ENCODE measurements at regions not wholly inside any gene's neighbourhood (a gene's known extent, or its start where the extent isn't known, plus 50 kb on each side); places are given as distances from the start of the nearest gene placed in this dataset.

GRCh38 chr16:17939122-17939536, 397.4 kb downstream of the NPIPA8 start:
- TF ChIP-seq CTCF (IDR thresholded peaks at IDR 0.05) = no peak
- Histone ChIP-seq H3K27ac (no peak overlapping the region), H3K27me3 (peaks cover 0 to 4% of the 10 kb centered on the region in 2 donors), H3K36me3 (no peaks in the 10 kb centered on the region), H3K4me3 (no peak overlapping the region), H3K9me3 (no peaks in the 10 kb centered on the region), H3K4me1 (no peaks in the 10 kb centered on the region)
- intact Hi-C loops (cut with DNase I) = no loop called here
- no peak for DNase-seq
- no peak for ATAC-seq

GRCh38 chr16:17938546-17938945, 398.0 kb downstream of the NPIPA8 start:
- intact Hi-C loops (cut with DNase I) = no loop called here
- Histone ChIP-seq H3K36me3 (no peaks in the 10 kb centered on the region), H3K9me3 (no peaks in the 10 kb centered on the region), H3K27ac (no peak overlapping the region), H3K4me1 (no peaks in the 10 kb centered on the region), H3K4me3 (no peak overlapping the region), H3K27me3 (peaks cover 0 to 4% of the 10 kb centered on the region in 2 donors)
- no peak for ATAC-seq
- TF ChIP-seq CTCF (IDR thresholded peaks at IDR 0.05) = no peak
- DNase-seq = no peak

- ATAC-seq (no peak), DNase-seq (no peak)
- intact Hi-C loops (cut with DNase I) = no loop called here
- no peak overlapping the region for H3K4me3 ChIP-seq
- no peaks in the 10 kb centered on the region for H3K9me3 ChIP-seq
- H3K36me3 ChIP-seq = no peaks in the 10 kb centered on the region
- no peaks in the 10 kb centered on the region for H3K4me1 ChIP-seq
- no peak overlapping the region for H3K27ac ChIP-seq
- TF ChIP-seq CTCF (IDR thresholded peaks at IDR 0.05) = no peak
- peaks cover 0 to 3% of the 10 kb centered on the region in 2 donors for H3K27me3 ChIP-seq
Observed at GRCh38 chr16:17936766-17937402, 399.7 kb downstream of the NPIPA8 start.

- no peak for DNase-seq
- Histone ChIP-seq H3K4me1 (no peaks in the 10 kb centered on the region), H3K9me3 (no peaks in the 10 kb centered on the region), H3K36me3 (no peaks in the 10 kb centered on the region), H3K27ac (no peak overlapping the region), H3K27me3 (no peaks in the 10 kb centered on the region), H3K4me3 (no peak overlapping the region)
- intact Hi-C loops (cut with DNase I) = no loop called here
- no peak for TF ChIP-seq CTCF (IDR thresholded peaks at IDR 0.05)
- ATAC-seq = no peak
Observed at GRCh38 chr16:17930280-17930679, 406.3 kb downstream of the NPIPA8 start.

- TF ChIP-seq CTCF (IDR thresholded peaks at IDR 0.05) = no peak
Observed at GRCh38 chr16:17926866-17927399, 409.6 kb downstream of the NPIPA8 start.

More at GRCh38 chr16:17926866-17927399, 409.6 kb downstream of the NPIPA8 start:
- Histone ChIP-seq H3K9me3 (peaks cover 0 to 2% of the 10 kb centered on the region in 2 donors), H3K4me3 (no peak overlapping the region), H3K4me1 (no peaks in the 10 kb centered on the region), H3K36me3 (no peaks in the 10 kb centered on the region), H3K27me3 (no peaks in the 10 kb centered on the region), H3K27ac (no peak overlapping the region)
- intact Hi-C loops (cut with DNase I) = no loop called here
- DNase-seq = no peak
- no peak for ATAC-seq

Measured in left lung (tissue), 4 donors.